Erythroblast (primary cell): ENCODE measurements at regions not wholly inside any gene's neighbourhood (a gene's known extent, or its start where the extent isn't known, plus 50 kb on each side); places are given as distances from the start of the nearest gene placed in this dataset.

Experiments
- GATA1 ChIP-seq: IDR thresholded peaks from 2 replicates; pipeline ENCODE4 v1.6.1; 2011; ENCODE audit warnings: low read depth, mild to moderate bottlenecking, control low read depth, low read length, moderate library complexity
- POLR2A ChIP-seq: IDR thresholded peaks from 2 replicates; pipeline ENCODE4 v1.6.1; 2011; ENCODE audit warnings: mild to moderate bottlenecking, low read length

DNA sequence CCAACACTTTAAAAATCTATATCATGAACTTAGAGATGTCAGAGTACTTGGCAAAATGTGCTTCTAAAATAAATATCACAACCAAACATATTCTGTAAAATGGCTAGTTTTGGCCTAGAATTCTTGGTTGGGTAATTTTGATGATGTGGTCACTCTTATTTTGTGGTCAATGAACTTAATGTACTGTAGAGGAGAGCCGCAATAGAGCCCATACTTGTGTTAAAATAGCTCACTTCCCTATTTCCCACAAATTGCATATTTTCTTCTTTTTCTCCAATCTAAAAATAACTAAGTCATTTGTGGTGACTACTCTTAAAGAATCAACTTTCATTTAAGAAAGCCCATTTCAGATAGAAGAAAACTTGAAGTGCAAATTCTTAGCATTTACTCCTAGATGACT lies 619.4 kb downstream of the CCER1 start:
- TF ChIP-seq POLR2A (no peak), GATA1 (no peak)
